Brain microvascular endothelial cell (primary cell): ENCODE measurements at regions not wholly inside any gene's neighbourhood (a gene's known extent, or its start where the extent isn't known, plus 50 kb on each side); places are given as distances from the start of the nearest gene placed in this dataset.
"Not testable (repeated sequence)": the region's sequence is repeated elsewhere in the genome, so short reads cannot be mapped to it uniquely, and the experiment has no call there.

Experiments used
- DNase-seq: peaks from one replicate; pipeline ENCODE4 v3.0.0-alpha.2; 2020
- H3K27ac ChIP-seq: fragments of 250-450 bp; sonication (Bioruptor Pico); 2 replicates; pipeline ENCODE4 v1.5.1; 2020; ENCODE audit warnings: mild to moderate bottlenecking, moderate library complexity
- H3K27me3 ChIP-seq: fragments of 250-450 bp; sonication (Bioruptor Pico); replicated peaks from 2 replicates; pipeline ENCODE4 v1.5.1; 2020; ENCODE audit warnings: mild to moderate bottlenecking
- H3K36me3 ChIP-seq: fragments of 250-450 bp; sonication (Bioruptor Pico); replicated peaks from 2 replicates; pipeline ENCODE4 v1.5.1; 2020; ENCODE audit warnings: mild to moderate bottlenecking
- H3K4me3 ChIP-seq: 2 replicates; pipeline ENCODE4 v1.5.1; 2011; ENCODE audit warnings: low read depth, mild to moderate bottlenecking, control low read depth, low read length, moderate library complexity
- CTCF ChIP-seq: IDR thresholded peaks from 2 replicates; pipeline ENCODE4 v1.5.1; 2011; ENCODE audit warnings: low read depth, mild to moderate bottlenecking, moderate library complexity, low read length, control low read depth, inconsistent platforms; ENCODE audit errors: missing control alignments
- in situ Hi-C: cut with HindIII; loops from 2 replicates; pipeline ENCODE4 v1.10.0; 2017; ENCODE audit warnings: low sequenced_read_pairs, low pct_ligation_motif_present

GRCh38 chr3:152909180-152909883 lies 74.4 kb downstream of the P2RY1 start:
- Histone ChIP-seq H3K36me3 (no peaks in the 10 kb centered on the region), H3K27me3 (no peaks in the 10 kb centered on the region), H3K27ac (no peak overlapping the region), H3K4me3 (no peak overlapping the region)
- no peak for TF ChIP-seq CTCF
- DNase-seq: peak; percentile 4
- in situ Hi-C loops: no loop called here

GRCh38 chr3:152910211-152910610 lies 75.3 kb downstream of the P2RY1 start:
- no peak for DNase-seq
- Histone ChIP-seq H3K36me3 (no peaks in the 10 kb centered on the region), H3K27ac (no peak overlapping the region), H3K4me3 (no peak overlapping the region), H3K27me3 (no peaks in the 10 kb centered on the region)
- peak; percentile 28 for TF ChIP-seq CTCF
- in situ Hi-C loops: no loop called here

GRCh38 chr3:152910966-152911365 lies 76.0 kb downstream of the P2RY1 start:
- DNase-seq: no peak
- Histone ChIP-seq H3K27me3 (no peaks in the 10 kb centered on the region), H3K36me3 (no peaks in the 10 kb centered on the region), H3K27ac (no peak overlapping the region), H3K4me3 (no peak overlapping the region)
- in situ Hi-C loops: no loop called here
- TF ChIP-seq CTCF: no peak

- H3K36me3 ChIP-seq, H3K27me3 ChIP-seq, H3K27ac ChIP-seq, H3K4me3 ChIP-seq, DNase-seq, in situ Hi-C loops: not testable (repeated sequence)
These were observed 79.8 kb downstream of the P2RY1 start for GRCh38 chr3:152914743-152915142.

GRCh38 chr3:152915695-152916094 lies 80.8 kb downstream of the P2RY1 start:
- Histone ChIP-seq H3K4me3 (no peak overlapping the region), H3K27me3 (no peaks in the 10 kb centered on the region), H3K36me3 (no peaks in the 10 kb centered on the region), H3K27ac (no peak overlapping the region)
- in situ Hi-C loops: no loop called here
- TF ChIP-seq CTCF: no peak
- DNase-seq: no peak

- DNase-seq: no peak
- in situ Hi-C loops: no loop called here
- Histone ChIP-seq H3K27me3 (no peaks in the 10 kb centered on the region), H3K4me3 (no peak overlapping the region), H3K27ac (no peak overlapping the region), H3K36me3 (no peaks in the 10 kb centered on the region)
- TF ChIP-seq CTCF: no peak
These were observed 81.9 kb downstream of the P2RY1 start for GRCh38 chr3:152916753-152917279.
